Bronchial epithelial cell (primary cell): ENCODE measurements at regions not wholly inside any gene's neighbourhood (a gene's known extent, or its start where the extent isn't known, plus 50 kb on each side); places are given as distances from the start of the nearest gene placed in this dataset.

Experiments used
- DNase-seq: peaks from one replicate; pipeline ENCODE4 v3.0.0-alpha.2; 2010; ENCODE audit warnings: low read depth
- FAIRE-seq: peaks from 2 replicates; lab custom pipeline; 2011; peaks lifted over from hg19 to GRCh38; lab: Jason Lieb, UNC
- H3K27me3 ChIP-seq: 2 replicates; pipeline ENCODE4 v1.5.1; 2011; ENCODE audit warnings: low read length; ENCODE audit not compliant: control insufficient read depth, insufficient read depth
- H3K36me3 ChIP-seq: 2 replicates; pipeline ENCODE4 v1.5.1; 2011; ENCODE audit warnings: low read length; ENCODE audit not compliant: control insufficient read depth, insufficient read depth
- H3K4me3 ChIP-seq: 2 replicates; pipeline ENCODE4 v1.5.1; 2011; ENCODE audit warnings: mild to moderate bottlenecking, low read depth, low read length, control low read depth
- TF ChIP-seq, protein P1 (sequence below): IDR thresholded peaks from 2 replicates; pipeline ENCODE4 v1.5.1; 2011; ENCODE audit warnings: mild to moderate bottlenecking, moderate library complexity, low read length, control low read depth, inconsistent platforms; ENCODE audit not compliant: insufficient read depth, severe bottlenecking

DNA sequence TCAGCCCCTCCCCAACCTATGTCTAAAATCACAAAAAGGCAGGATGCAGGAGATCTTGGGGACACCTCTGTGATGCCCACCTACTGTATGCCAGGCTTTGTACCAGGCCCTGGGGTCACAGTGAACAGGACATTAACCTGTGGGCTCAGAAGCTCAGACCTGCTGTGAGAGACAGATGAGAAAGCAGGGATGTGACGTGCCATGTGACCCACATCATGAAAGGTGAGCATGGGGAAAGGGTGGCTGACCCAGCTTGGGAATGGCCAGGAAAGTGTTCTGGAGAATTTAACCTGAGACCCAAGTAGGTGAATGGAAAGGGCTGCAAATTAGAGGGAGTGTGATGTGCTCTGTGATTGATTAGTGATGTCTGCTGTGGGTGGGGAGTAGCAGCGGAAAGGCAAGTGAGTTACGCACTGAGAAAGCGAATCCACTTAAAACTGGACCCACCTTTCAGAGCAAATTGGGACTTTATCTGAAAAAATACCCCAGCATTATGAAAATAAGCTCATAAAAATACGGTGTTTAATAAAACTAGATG is 132.2 kb downstream of the IRF8 start:
- DNase-seq: no peak

DNA sequence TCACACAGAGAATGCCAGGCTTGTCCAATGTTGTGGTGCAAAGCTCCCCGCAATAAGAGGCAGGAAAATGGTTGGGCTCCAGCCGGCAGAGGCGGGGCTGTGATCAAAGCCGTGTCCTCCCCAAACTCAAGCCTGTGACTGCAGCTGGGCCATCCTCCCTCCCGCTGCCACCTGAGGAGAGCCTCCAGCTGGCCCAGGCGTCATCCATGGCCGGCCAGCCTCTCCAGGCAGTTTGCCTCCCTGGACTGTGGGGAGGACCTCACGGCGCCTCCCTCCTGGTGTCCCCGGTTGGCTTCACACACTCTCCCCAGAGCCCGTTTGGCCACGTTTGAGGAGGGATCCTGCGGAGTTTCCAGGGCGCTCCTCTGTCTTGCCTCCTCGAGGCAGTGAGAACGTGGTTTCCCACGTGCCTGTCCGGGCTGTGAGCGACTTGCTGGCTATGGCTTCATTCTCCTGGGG is 134.1 kb downstream of the IRF8 start:
- TF ChIP-seq, protein P1, sequence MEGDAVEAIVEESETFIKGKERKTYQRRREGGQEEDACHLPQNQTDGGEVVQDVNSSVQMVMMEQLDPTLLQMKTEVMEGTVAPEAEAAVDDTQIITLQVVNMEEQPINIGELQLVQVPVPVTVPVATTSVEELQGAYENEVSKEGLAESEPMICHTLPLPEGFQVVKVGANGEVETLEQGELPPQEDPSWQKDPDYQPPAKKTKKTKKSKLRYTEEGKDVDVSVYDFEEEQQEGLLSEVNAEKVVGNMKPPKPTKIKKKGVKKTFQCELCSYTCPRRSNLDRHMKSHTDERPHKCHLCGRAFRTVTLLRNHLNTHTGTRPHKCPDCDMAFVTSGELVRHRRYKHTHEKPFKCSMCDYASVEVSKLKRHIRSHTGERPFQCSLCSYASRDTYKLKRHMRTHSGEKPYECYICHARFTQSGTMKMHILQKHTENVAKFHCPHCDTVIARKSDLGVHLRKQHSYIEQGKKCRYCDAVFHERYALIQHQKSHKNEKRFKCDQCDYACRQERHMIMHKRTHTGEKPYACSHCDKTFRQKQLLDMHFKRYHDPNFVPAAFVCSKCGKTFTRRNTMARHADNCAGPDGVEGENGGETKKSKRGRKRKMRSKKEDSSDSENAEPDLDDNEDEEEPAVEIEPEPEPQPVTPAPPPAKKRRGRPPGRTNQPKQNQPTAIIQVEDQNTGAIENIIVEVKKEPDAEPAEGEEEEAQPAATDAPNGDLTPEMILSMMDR: no peak
- no peak for DNase-seq
- no peaks in the 10 kb centered on the region for H3K36me3 ChIP-seq
- no peaks in the 10 kb centered on the region for H3K27me3 ChIP-seq
- H3K4me3 ChIP-seq: no peak overlapping the region
- no peak for FAIRE-seq

More for the DNA sequence above, 132.2 kb downstream of the IRF8 start:
- no peaks in the 10 kb centered on the region for H3K36me3 ChIP-seq
- H3K4me3 ChIP-seq: no peak overlapping the region
- no peak for FAIRE-seq
- no peaks in the 10 kb centered on the region for H3K27me3 ChIP-seq
- TF ChIP-seq, protein P1: no peak

DNA sequence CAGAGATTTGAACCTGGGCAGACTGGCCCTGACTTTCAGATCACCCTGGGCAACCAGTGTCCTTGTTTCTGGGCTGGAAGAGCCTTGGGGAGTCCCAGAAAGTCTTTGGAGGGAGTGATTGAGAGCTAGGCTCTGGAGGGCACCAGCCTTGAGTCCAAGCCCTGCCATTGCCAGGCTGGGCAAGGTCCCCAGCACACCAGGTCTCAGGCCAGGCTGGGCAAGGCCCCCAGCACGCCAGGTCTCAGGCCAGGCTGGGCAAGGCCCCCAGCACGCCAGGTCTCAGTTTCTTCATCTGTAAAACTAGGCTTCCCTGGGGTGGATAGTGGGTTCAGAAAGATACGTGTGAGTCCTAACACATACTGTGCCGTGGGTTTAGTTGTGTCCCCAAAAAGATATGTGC is 135.0 kb downstream of the IRF8 start:
- FAIRE-seq (no peak), DNase-seq (no peak)
- Histone ChIP-seq H3K27me3 (no peaks in the 10 kb centered on the region), H3K4me3 (no peak overlapping the region), H3K36me3 (no peaks in the 10 kb centered on the region)
- TF ChIP-seq, protein P1: no peak

DNA sequence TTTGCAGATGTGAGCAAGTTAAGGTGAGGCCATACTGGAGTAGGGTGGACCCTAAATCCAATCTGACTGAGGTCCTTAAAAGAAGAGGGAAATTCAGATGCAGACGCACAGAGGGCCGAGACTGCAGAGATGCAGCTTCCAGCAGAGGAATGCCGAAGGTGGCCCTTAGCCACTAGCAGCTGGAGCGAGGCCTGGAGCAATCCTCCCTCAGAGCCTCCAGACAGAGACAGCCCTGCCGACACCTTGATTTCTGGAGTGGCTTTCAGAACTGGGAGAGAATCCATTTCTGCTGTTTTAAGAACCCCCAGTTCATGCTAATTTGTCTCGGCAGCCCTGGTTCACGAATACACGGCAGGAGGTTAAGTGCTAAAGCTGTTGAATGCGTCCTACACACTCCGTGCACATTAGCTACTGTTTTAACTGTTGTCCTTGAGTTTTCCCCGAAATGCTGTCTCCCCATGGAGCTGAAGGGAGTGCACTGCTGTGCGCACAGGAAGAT is 135.5 kb downstream of the IRF8 start:
- Histone ChIP-seq H3K27me3 (no peaks in the 10 kb centered on the region), H3K4me3 (no peak overlapping the region), H3K36me3 (no peaks in the 10 kb centered on the region)
- DNase-seq (no peak), FAIRE-seq (peak; percentile 28)
- TF ChIP-seq, protein P1: no peak

DNA sequence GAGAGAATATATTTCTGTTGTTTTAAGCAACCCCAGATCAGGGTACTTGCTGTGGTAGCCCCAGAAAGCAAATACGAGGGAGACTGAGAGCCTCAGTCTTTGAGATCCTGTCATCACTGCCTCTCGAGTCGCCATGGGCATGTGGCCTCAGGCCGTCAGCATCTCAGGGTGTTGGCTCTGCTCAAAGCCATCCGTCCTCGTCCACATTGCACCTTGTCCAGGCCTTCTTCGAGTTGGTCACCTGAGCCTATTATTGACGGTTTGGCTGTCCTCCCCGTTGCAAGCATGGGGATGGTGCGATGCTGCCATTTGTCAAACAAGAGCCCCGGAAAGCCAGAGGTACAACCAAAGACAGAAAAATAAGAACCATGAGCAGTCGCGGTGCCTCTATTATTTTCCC is 136.9 kb downstream of the IRF8 start:
- no peak for DNase-seq
- no peak for FAIRE-seq
- TF ChIP-seq, protein P1: no peak
- no peak overlapping the region for H3K4me3 ChIP-seq
- no peaks in the 10 kb centered on the region for H3K36me3 ChIP-seq
- H3K27me3 ChIP-seq: no peaks in the 10 kb centered on the region
